Mesothelial cell of epicardium (in vitro differentiated cells): ENCODE measurements at regions not wholly inside any gene's neighbourhood (a gene's known extent, or its start where the extent isn't known, plus 50 kb on each side); places are given as distances from the start of the nearest gene placed in this dataset.
A peak's percentile ranks its signal among the peaks of the same experiment; 100 is the strongest.

Experiments used
- DNase-seq, 2 experiments: peaks; one replicate each; pipeline ENCODE4 v3.0.0; 2021; ENCODE audit warnings: low spot score in 2 of 2; ENCODE audit not compliant: unreplicated experiment in 2 of 2
- H3K27ac Mint-ChIP-seq: 2 replicates; pipeline ENCODE4 v1.8.0; 2021; ENCODE audit warnings: mixed read lengths
- H3K27me3 Mint-ChIP-seq: 2 replicates; pipeline ENCODE4 v1.8.0; 2021; ENCODE audit warnings: low read depth, mixed read lengths
- H3K36me3 Mint-ChIP-seq: 2 replicates; pipeline ENCODE4 v1.8.0; 2021; ENCODE audit warnings: mixed read lengths
- H3K4me1 Mint-ChIP-seq: 2 replicates; pipeline ENCODE4 v1.8.0; 2021; ENCODE audit warnings: mixed read lengths
- H3K4me3 Mint-ChIP-seq: 2 replicates; pipeline ENCODE4 v1.8.0; 2021; ENCODE audit warnings: mild to moderate bottlenecking, moderate library complexity, mixed read lengths
- H3K9me3 Mint-ChIP-seq: 2 replicates; pipeline ENCODE4 v1.8.0; 2021; ENCODE audit warnings: mixed read lengths
- CTCF ChIP-seq: fragments of 200-600 bp; sonication (generic); IDR thresholded peaks from one replicate; pipeline ENCODE4 v1.5.0; 2021; ENCODE audit warnings: antibody characterized with exemption; ENCODE audit not compliant: unreplicated experiment

- Mint-ChIP-seq H3K9me3 (no peaks in the 10 kb centered on the region), H3K27ac (no peak overlapping the region), H3K36me3 (no peaks in the 10 kb centered on the region), H3K27me3 (peaks cover 78% of the 10 kb centered on the region), H3K4me3 (no peak overlapping the region), H3K4me1 (no peaks in the 10 kb centered on the region)
- DNase-seq: no peak
- TF ChIP-seq CTCF: no peak
These were observed 53.7 kb downstream of the CAMK2N1 start for GRCh38 chr1:20432341-20432740.

- no peaks in the 10 kb centered on the region for H3K36me3 Mint-ChIP-seq
- no peaks in the 10 kb centered on the region for H3K4me1 Mint-ChIP-seq
- no peaks in the 10 kb centered on the region for H3K9me3 Mint-ChIP-seq
- peaks cover 72% of the 10 kb centered on the region for H3K27me3 Mint-ChIP-seq
- DNase-seq: no peak
- H3K4me3 Mint-ChIP-seq: no peak overlapping the region
- H3K27ac Mint-ChIP-seq: no peak overlapping the region
- no peak for TF ChIP-seq CTCF
These were observed 54.9 kb downstream of the CAMK2N1 start for GRCh38 chr1:20431176-20431460.

- no peak overlapping the region for H3K27ac Mint-ChIP-seq
- peak; percentile 32 for TF ChIP-seq CTCF
- no peaks in the 10 kb centered on the region for H3K4me1 Mint-ChIP-seq
- H3K4me3 Mint-ChIP-seq: no peak overlapping the region
- DNase-seq: peak; percentile 37 to 71
- peaks cover 68% of the 10 kb centered on the region for H3K27me3 Mint-ChIP-seq
- H3K9me3 Mint-ChIP-seq: no peaks in the 10 kb centered on the region
- H3K36me3 Mint-ChIP-seq: no peaks in the 10 kb centered on the region
These were observed 55.4 kb downstream of the CAMK2N1 start for GRCh38 chr1:20430355-20431175.

GRCh38 chr1:20429296-20429695, 56.7 kb downstream of the CAMK2N1 start:
- H3K36me3 Mint-ChIP-seq: no peaks in the 10 kb centered on the region
- TF ChIP-seq CTCF: no peak
- H3K9me3 Mint-ChIP-seq: peaks cover 8% of the 10 kb centered on the region
- no peak overlapping the region for H3K27ac Mint-ChIP-seq
- DNase-seq: no peak
- no peaks in the 10 kb centered on the region for H3K4me1 Mint-ChIP-seq
- peaks cover 55% of the 10 kb centered on the region for H3K27me3 Mint-ChIP-seq
- no peak overlapping the region for H3K4me3 Mint-ChIP-seq

- no peak for DNase-seq
- H3K9me3 Mint-ChIP-seq: peaks cover 9% of the 10 kb centered on the region
- peaks cover 52% of the 10 kb centered on the region for H3K27me3 Mint-ChIP-seq
- TF ChIP-seq CTCF: no peak
- no peaks in the 10 kb centered on the region for H3K36me3 Mint-ChIP-seq
- H3K4me1 Mint-ChIP-seq: no peaks in the 10 kb centered on the region
- H3K4me3 Mint-ChIP-seq: no peak overlapping the region
- H3K27ac Mint-ChIP-seq: no peak overlapping the region
These were observed 57.2 kb downstream of the CAMK2N1 start for GRCh38 chr1:20428841-20429240.

- Mint-ChIP-seq H3K36me3 (peaks cover 5% of the 10 kb centered on the region), H3K4me3 (no peak overlapping the region), H3K27me3 (peaks cover 36% of the 10 kb centered on the region), H3K27ac (no peak overlapping the region), H3K9me3 (peaks cover 24% of the 10 kb centered on the region), H3K4me1 (no peaks in the 10 kb centered on the region)
- no peak for TF ChIP-seq CTCF
- DNase-seq: no peak
These were observed 59.1 kb downstream of the CAMK2N1 start for GRCh38 chr1:20426923-20427322.
